Brain microvascular endothelial cell (primary cell): ENCODE measurements at regions not wholly inside any gene's neighbourhood (a gene's known extent, or its start where the extent isn't known, plus 50 kb on each side); places are given as distances from the start of the nearest gene placed in this dataset.

ENCODE experiments used
- DNase-seq: peaks from one replicate; pipeline ENCODE4 v3.0.0-alpha.2; 2020
- H3K27ac ChIP-seq: fragments of 250-450 bp; sonication (Bioruptor Pico); 2 replicates; pipeline ENCODE4 v1.5.1; 2020; ENCODE audit warnings: mild to moderate bottlenecking, moderate library complexity
- H3K27me3 ChIP-seq: fragments of 250-450 bp; sonication (Bioruptor Pico); replicated peaks from 2 replicates; pipeline ENCODE4 v1.5.1; 2020; ENCODE audit warnings: mild to moderate bottlenecking
- H3K36me3 ChIP-seq: fragments of 250-450 bp; sonication (Bioruptor Pico); replicated peaks from 2 replicates; pipeline ENCODE4 v1.5.1; 2020; ENCODE audit warnings: mild to moderate bottlenecking
- H3K4me3 ChIP-seq: 2 replicates; pipeline ENCODE4 v1.5.1; 2011; ENCODE audit warnings: low read depth, mild to moderate bottlenecking, control low read depth, low read length, moderate library complexity
- in situ Hi-C: cut with HindIII; loops from 2 replicates; pipeline ENCODE4 v1.10.0; 2017; ENCODE audit warnings: low sequenced_read_pairs, low pct_ligation_motif_present
- TF ChIP-seq, protein P1 (sequence below): IDR thresholded peaks from 2 replicates; pipeline ENCODE4 v1.5.1; 2011; ENCODE audit warnings: low read depth, mild to moderate bottlenecking, moderate library complexity, low read length, control low read depth, inconsistent platforms; ENCODE audit errors: missing control alignments

DNA sequence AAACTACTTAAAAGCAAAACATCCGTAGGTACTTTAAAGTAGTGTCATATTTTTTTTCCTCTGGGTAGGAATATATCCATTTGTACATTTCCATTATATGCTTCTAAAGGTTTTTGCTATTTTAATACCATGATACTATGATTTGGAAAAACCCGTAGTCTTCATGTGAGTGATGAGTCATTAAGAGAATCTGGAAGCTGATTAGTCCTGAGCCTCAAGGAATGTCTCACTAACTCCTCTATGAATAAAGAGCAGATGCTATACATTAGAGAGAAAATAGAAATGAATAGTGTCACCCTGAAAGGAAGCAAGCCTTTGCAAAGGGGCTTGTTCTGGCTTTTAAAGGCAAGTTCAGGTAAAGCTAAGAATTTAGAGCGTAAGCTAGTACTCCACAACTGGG is 432.1 kb downstream of the CCDC91 start:
- in situ Hi-C loops = no loop called here
- H3K27me3 ChIP-seq = no peaks in the 10 kb centered on the region
- no peak overlapping the region for H3K27ac ChIP-seq
- H3K4me3 ChIP-seq = no peak overlapping the region
- TF ChIP-seq, protein P1, sequence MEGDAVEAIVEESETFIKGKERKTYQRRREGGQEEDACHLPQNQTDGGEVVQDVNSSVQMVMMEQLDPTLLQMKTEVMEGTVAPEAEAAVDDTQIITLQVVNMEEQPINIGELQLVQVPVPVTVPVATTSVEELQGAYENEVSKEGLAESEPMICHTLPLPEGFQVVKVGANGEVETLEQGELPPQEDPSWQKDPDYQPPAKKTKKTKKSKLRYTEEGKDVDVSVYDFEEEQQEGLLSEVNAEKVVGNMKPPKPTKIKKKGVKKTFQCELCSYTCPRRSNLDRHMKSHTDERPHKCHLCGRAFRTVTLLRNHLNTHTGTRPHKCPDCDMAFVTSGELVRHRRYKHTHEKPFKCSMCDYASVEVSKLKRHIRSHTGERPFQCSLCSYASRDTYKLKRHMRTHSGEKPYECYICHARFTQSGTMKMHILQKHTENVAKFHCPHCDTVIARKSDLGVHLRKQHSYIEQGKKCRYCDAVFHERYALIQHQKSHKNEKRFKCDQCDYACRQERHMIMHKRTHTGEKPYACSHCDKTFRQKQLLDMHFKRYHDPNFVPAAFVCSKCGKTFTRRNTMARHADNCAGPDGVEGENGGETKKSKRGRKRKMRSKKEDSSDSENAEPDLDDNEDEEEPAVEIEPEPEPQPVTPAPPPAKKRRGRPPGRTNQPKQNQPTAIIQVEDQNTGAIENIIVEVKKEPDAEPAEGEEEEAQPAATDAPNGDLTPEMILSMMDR = no peak
- peak; percentile 30 for DNase-seq
- H3K36me3 ChIP-seq = no peaks in the 10 kb centered on the region

DNA sequence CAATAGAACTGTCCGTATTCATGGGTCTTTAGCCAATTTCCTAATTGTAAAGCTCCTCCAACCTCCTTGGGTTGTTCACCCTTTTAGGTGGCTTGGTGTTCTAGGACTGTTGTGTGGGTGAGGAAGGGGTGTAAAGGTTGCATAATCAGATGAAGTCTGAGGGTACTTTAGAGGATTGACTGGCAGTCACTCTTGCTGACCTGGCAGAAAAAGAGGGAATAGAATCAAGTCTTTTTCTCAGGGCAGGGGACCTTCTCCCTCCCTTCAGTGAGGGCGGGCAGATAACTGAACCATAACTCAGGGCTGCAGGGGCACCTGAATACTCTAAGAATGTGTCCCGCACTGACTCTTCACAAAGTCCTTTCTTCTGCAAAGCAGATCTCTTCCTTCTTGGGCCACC is 436.2 kb downstream of the CCDC91 start:
- Histone ChIP-seq H3K27ac (no peak overlapping the region), H3K27me3 (no peaks in the 10 kb centered on the region), H3K36me3 (no peaks in the 10 kb centered on the region), H3K4me3 (no peak overlapping the region)
- no peak for DNase-seq
- TF ChIP-seq, protein P1 = no peak
- in situ Hi-C loops = no loop called here

DNA sequence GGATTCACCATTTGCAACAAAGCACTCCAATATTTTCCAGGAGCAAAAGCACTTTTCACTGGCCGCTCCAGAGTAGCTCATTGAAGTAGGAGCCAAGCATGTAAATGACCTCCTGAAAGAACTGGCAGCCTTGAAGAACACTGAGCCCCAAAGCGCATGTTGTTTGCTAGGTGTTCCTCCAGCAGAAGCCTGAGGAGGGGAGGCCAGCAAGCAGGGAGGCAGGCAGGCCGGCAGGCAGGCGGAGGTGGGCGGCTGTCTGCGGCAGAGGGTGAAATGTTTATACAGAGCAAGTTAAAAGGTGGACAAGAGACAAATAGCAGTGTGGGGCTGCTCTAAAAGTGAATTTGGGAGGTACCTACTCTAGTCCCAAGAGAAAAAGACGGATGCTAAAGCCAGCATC is 439.4 kb downstream of the CCDC91 start:
- Histone ChIP-seq H3K4me3 (no peak overlapping the region), H3K27ac (no peak overlapping the region), H3K36me3 (no peaks in the 10 kb centered on the region), H3K27me3 (no peaks in the 10 kb centered on the region)
- in situ Hi-C loops = no loop called here
- no peak for DNase-seq
- TF ChIP-seq, protein P1 = no peak

DNA sequence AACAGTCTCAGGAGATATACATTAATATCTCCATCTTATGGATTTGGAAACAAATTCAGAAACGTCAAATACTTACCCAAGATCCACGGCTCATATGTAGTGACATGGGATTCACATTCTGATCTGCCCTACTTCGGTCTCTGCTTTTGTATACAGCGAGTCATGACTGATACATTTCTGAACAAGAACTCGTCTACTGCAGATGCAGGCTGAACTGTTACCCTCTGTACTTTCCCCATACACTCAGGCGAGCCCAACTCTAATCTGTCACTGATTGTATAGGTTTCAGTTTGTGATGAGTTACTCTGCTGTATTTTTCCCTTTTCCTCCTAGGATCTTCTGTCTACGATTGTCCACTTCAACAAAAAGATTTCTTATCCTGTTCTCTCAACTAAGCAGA is 441.6 kb downstream of the CCDC91 start:
- Histone ChIP-seq H3K4me3 (no peak overlapping the region), H3K36me3 (no peaks in the 10 kb centered on the region), H3K27ac (no peak overlapping the region), H3K27me3 (no peaks in the 10 kb centered on the region)
- TF ChIP-seq, protein P1 = no peak
- peak; percentile 48 for DNase-seq
- in situ Hi-C loops = no loop called here

DNA sequence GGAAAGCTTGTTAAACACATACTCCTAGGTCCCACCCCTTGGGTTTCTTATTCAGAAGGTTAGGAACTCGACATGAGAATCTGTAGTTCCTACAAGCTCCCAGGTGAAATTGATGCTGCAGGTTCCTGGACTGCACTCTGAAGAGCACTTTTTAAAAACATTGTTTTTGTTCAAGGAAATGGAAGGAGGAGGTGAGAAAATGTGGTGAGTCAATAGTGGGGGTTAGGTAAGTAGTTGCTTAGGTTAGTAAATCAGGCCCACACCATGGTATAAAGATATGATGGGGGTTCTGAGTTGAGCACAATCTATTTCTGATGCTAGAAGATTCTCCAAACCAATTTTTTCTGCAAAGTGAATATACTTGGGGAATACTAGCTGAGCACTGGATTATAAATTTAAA is 450.3 kb downstream of the CCDC91 start:
- Histone ChIP-seq H3K4me3 (no peak overlapping the region), H3K36me3 (no peaks in the 10 kb centered on the region), H3K27me3 (no peaks in the 10 kb centered on the region), H3K27ac (no peak overlapping the region)
- no peak for DNase-seq
- TF ChIP-seq, protein P1 = no peak
- in situ Hi-C loops = no loop called here

DNA sequence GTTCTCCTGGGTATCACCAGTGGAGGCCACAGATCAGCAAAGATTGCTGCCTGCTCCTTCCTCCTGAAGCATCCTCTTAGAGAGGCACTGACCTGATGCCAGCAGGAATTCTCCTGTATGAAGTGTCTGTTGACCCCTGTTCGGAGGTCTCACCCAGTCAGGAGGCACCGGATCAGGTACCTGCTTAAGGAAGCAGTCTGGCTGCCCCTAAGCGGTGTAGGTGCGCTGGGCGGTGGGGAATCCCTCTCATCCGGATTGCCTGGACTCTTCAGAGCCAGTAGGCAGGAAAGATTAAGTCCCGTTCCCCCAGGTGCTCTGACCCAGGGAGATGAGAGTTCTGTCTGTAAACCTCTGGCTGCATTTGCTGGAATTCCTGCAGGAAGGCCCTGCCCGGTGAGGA is 455.2 kb downstream of the CCDC91 start:
- in situ Hi-C loops = no loop called here

More for the DNA sequence above, 455.2 kb downstream of the CCDC91 start:
- Histone ChIP-seq H3K27ac (no peak overlapping the region), H3K36me3 (no peaks in the 10 kb centered on the region), H3K27me3 (no peaks in the 10 kb centered on the region), H3K4me3 (no peak overlapping the region)
- TF ChIP-seq, protein P1 = no peak
- DNase-seq = no peak
